Activated T-cell treated with anti-CD3 and anti-CD28 coated beads for 1 hour (primary cell): ENCODE measurements at regions not wholly inside any gene's neighbourhood (a gene's known extent, or its start where the extent isn't known, plus 50 kb on each side); places are given as distances from the start of the nearest gene placed in this dataset.

Experiments
- DNase-seq: peaks from one replicate; pipeline ENCODE4 v3.0.0-alpha.2; 2020; ENCODE audit warnings: low read depth

- no peak for DNase-seq
These were observed 97.4 kb upstream of the ITGA6 start for GRCh38 chr2:172329774-172330671.

GRCh38 chr2:172332507-172332906 lies 94.9 kb upstream of the ITGA6 start:
- DNase-seq: no peak

- DNase-seq: no peak
These were observed 94.0 kb upstream of the ITGA6 start for GRCh38 chr2:172333235-172333977.

- DNase-seq: no peak
These were observed 93.4 kb upstream of the ITGA6 start for GRCh38 chr2:172333978-172334330.

GRCh38 chr2:172334988-172335387 lies 92.4 kb upstream of the ITGA6 start:
- DNase-seq: no peak

GRCh38 chr2:172335736-172336135 lies 91.7 kb upstream of the ITGA6 start:
- DNase-seq: no peak

GRCh38 chr2:172336681-172337080 lies 90.7 kb upstream of the ITGA6 start:
- no peak for DNase-seq

GRCh38 chr2:172339371-172340010 lies 87.9 kb upstream of the ITGA6 start:
- DNase-seq: no peak

- DNase-seq: no peak
These were observed 87.0 kb upstream of the ITGA6 start for GRCh38 chr2:172340394-172340793.

- no peak for DNase-seq
These were observed 85.3 kb upstream of the ITGA6 start for GRCh38 chr2:172342078-172342477.

GRCh38 chr2:172342611-172343010 lies 84.8 kb upstream of the ITGA6 start:
- no peak for DNase-seq

GRCh38 chr2:172344159-172344558 lies 83.2 kb upstream of the ITGA6 start:
- DNase-seq: no peak

GRCh38 chr2:172345956-172346555 lies 81.3 kb upstream of the ITGA6 start:
- DNase-seq: no peak

- no peak for DNase-seq
These were observed 78.7 kb upstream of the ITGA6 start for GRCh38 chr2:172348555-172349288.

GRCh38 chr2:172350839-172351479 lies 76.4 kb upstream of the ITGA6 start:
- DNase-seq: no peak

GRCh38 chr2:172351586-172351985 lies 75.8 kb upstream of the ITGA6 start:
- DNase-seq: no peak

GRCh38 chr2:172354347-172354746 lies 73.0 kb upstream of the ITGA6 start:
- DNase-seq: no peak

GRCh38 chr2:172357442-172357841 lies 69.9 kb upstream of the ITGA6 start:
- no peak for DNase-seq

GRCh38 chr2:172358691-172359556 lies 68.5 kb upstream of the ITGA6 start:
- DNase-seq: no peak

GRCh38 chr2:172361360-172361759 lies 66.0 kb upstream of the ITGA6 start:
- DNase-seq: no peak
